ENCODE measurements at regions not wholly inside any gene's neighbourhood (a gene's known extent, or its start where the extent isn't known, plus 50 kb on each side); places are given as distances from the start of the nearest gene placed in this dataset.

GRCh38 chr14:40629144-40629543 is 977.5 kb upstream of the LRFN5 start:
- H3K27ac Mint-ChIP-seq: no peak overlapping the region
- no peak for DNase-seq
- no peak for ATAC-seq

GRCh38 chr14:40623643-40624042 is 983.0 kb upstream of the LRFN5 start:
- ATAC-seq: no peak
- Mint-ChIP-seq H3K27ac (no peak overlapping the region), H3K4me3 (no peak overlapping the region), H3K9me3 (peaks cover 0 to under 1% of the 10 kb centered on the region in 2 donors), H3K27me3 (no peaks in the 10 kb centered on the region), H3K4me1 (no peaks in the 10 kb centered on the region)
- DNase-seq: no peak

More at GRCh38 chr14:40629144-40629543, 977.5 kb upstream of the LRFN5 start:
- H3K4me1 Mint-ChIP-seq: no peaks in the 10 kb centered on the region
- H3K27me3 Mint-ChIP-seq: no peaks in the 10 kb centered on the region
- no peak overlapping the region for H3K4me3 Mint-ChIP-seq
- peaks cover 0 to 4% of the 10 kb centered on the region in 2 donors for H3K9me3 Mint-ChIP-seq

GRCh38 chr14:40618225-40618898 is 988.3 kb upstream of the LRFN5 start:
- H3K4me3 Mint-ChIP-seq: no peak overlapping the region
- H3K9me3 Mint-ChIP-seq: no peaks in the 10 kb centered on the region
- ATAC-seq: no peak
- no peaks in the 10 kb centered on the region for H3K27me3 Mint-ChIP-seq
- no peaks in the 10 kb centered on the region for H3K4me1 Mint-ChIP-seq
- no peak overlapping the region for H3K27ac Mint-ChIP-seq
- DNase-seq: no peak

- no peak overlapping the region for H3K27ac Mint-ChIP-seq
- no peak for DNase-seq
- no peak overlapping the region for H3K4me3 Mint-ChIP-seq
- no peaks in the 10 kb centered on the region for H3K4me1 Mint-ChIP-seq
- no peak for ATAC-seq
- no peaks in the 10 kb centered on the region for H3K9me3 Mint-ChIP-seq
- no peaks in the 10 kb centered on the region for H3K27me3 Mint-ChIP-seq
Measured at GRCh38 chr14:40616579-40616978, 990.1 kb upstream of the LRFN5 start.

- no peaks in the 10 kb centered on the region for H3K27me3 Mint-ChIP-seq
- no peaks in the 10 kb centered on the region for H3K9me3 Mint-ChIP-seq
- H3K27ac Mint-ChIP-seq: no peak overlapping the region
- H3K4me3 Mint-ChIP-seq: no peak overlapping the region
- DNase-seq (no peak), ATAC-seq (no peak)
- no peaks in the 10 kb centered on the region for H3K4me1 Mint-ChIP-seq
Measured at GRCh38 chr14:40601063-40601462, 1005.6 kb upstream of the LRFN5 start.

GRCh38 chr14:40599725-40600124 is 1007.0 kb upstream of the LRFN5 start:
- Mint-ChIP-seq H3K9me3 (no peaks in the 10 kb centered on the region), H3K4me1 (no peaks in the 10 kb centered on the region), H3K4me3 (no peak overlapping the region), H3K27me3 (no peaks in the 10 kb centered on the region), H3K27ac (no peak overlapping the region)
- no peak for DNase-seq
- no peak for ATAC-seq

GRCh38 chr14:40581264-40581663 is 1025.4 kb upstream of the LRFN5 start:
- DNase-seq (no peak), ATAC-seq (no peak)
- Mint-ChIP-seq H3K4me1 (no peaks in the 10 kb centered on the region), H3K27me3 (no peaks in the 10 kb centered on the region), H3K4me3 (no peak overlapping the region), H3K9me3 (no peaks in the 10 kb centered on the region), H3K27ac (no peak overlapping the region)

- peaks cover 0 to 5% of the 10 kb centered on the region in 2 donors for H3K9me3 Mint-ChIP-seq
- DNase-seq (no peak), ATAC-seq (no peak)
- H3K27me3 Mint-ChIP-seq: no peaks in the 10 kb centered on the region
- H3K4me3 Mint-ChIP-seq: no peak overlapping the region
- H3K4me1 Mint-ChIP-seq: no peaks in the 10 kb centered on the region
- no peak overlapping the region for H3K27ac Mint-ChIP-seq
Measured at GRCh38 chr14:40576880-40577478, 1029.7 kb upstream of the LRFN5 start.

GRCh38 chr14:40574780-40575179 is 1031.9 kb upstream of the LRFN5 start:
- Mint-ChIP-seq H3K4me3 (no peak overlapping the region), H3K9me3 (peaks cover 4 to 5% of the 10 kb centered on the region in 2 donors), H3K4me1 (no peaks in the 10 kb centered on the region)

GRCh38 chr14:40525314-40525713 is 1081.4 kb upstream of the LRFN5 start:
- Mint-ChIP-seq H3K4me1 (no peaks in the 10 kb centered on the region), H3K27me3 (no peaks in the 10 kb centered on the region), H3K27ac (no peak overlapping the region), H3K9me3 (peaks cover 0 to 8% of the 10 kb centered on the region in 2 donors), H3K4me3 (no peak overlapping the region)
- DNase-seq: no peak
- ATAC-seq: no peak

More at GRCh38 chr14:40574780-40575179, 1031.9 kb upstream of the LRFN5 start:
- Mint-ChIP-seq H3K27ac (no peak overlapping the region), H3K27me3 (no peaks in the 10 kb centered on the region)
- DNase-seq (no peak), ATAC-seq (no peak)

- Mint-ChIP-seq H3K27me3 (no peaks in the 10 kb centered on the region), H3K9me3 (peaks cover 0 to 8% of the 10 kb centered on the region in 2 donors), H3K4me3 (no peak overlapping the region), H3K4me1 (no peaks in the 10 kb centered on the region), H3K27ac (no peak overlapping the region)
- DNase-seq (no peak), ATAC-seq (no peak)
Measured at GRCh38 chr14:40523123-40523522, 1083.6 kb upstream of the LRFN5 start.

- no peak for ATAC-seq
- DNase-seq: no peak
- Mint-ChIP-seq H3K4me3 (no peak overlapping the region), H3K27ac (no peak overlapping the region), H3K9me3 (no peaks in the 10 kb centered on the region), H3K27me3 (no peaks in the 10 kb centered on the region), H3K4me1 (no peaks in the 10 kb centered on the region)
Measured at GRCh38 chr14:40494483-40494882, 1062.2 kb upstream of the FBXO33 start.

- no peak for ATAC-seq
- H3K4me1 Mint-ChIP-seq: no peaks in the 10 kb centered on the region
- H3K9me3 Mint-ChIP-seq: no peaks in the 10 kb centered on the region
- no peak overlapping the region for H3K27ac Mint-ChIP-seq
- no peak overlapping the region for H3K4me3 Mint-ChIP-seq
- no peak for DNase-seq
- no peaks in the 10 kb centered on the region for H3K27me3 Mint-ChIP-seq
Measured at GRCh38 chr14:40487824-40488223, 1055.6 kb upstream of the FBXO33 start.

- no peak for DNase-seq
- ATAC-seq: no peak
- Mint-ChIP-seq H3K4me1 (no peaks in the 10 kb centered on the region), H3K27ac (no peak overlapping the region), H3K4me3 (no peak overlapping the region), H3K9me3 (no peaks in the 10 kb centered on the region), H3K27me3 (no peaks in the 10 kb centered on the region)
Measured at GRCh38 chr14:40485688-40486087, 1053.5 kb upstream of the FBXO33 start.

GRCh38 chr14:40476005-40476404 is 1043.8 kb upstream of the FBXO33 start:
- no peaks in the 10 kb centered on the region for H3K4me1 Mint-ChIP-seq
- DNase-seq (no peak), ATAC-seq (no peak)
- no peak overlapping the region for H3K27ac Mint-ChIP-seq
- no peak overlapping the region for H3K4me3 Mint-ChIP-seq
- H3K27me3 Mint-ChIP-seq: no peaks in the 10 kb centered on the region
- H3K9me3 Mint-ChIP-seq: peaks cover 18 to 45% of the 10 kb centered on the region in 2 donors

- H3K4me1 Mint-ChIP-seq: no peaks in the 10 kb centered on the region
- no peak for DNase-seq
Measured at GRCh38 chr14:40467969-40468368, 1035.7 kb upstream of the FBXO33 start.

GRCh38 chr14:40464531-40464930 is 1032.3 kb upstream of the FBXO33 start:
- no peaks in the 10 kb centered on the region for H3K4me1 Mint-ChIP-seq
- peaks cover 4 to 16% of the 10 kb centered on the region in 2 donors for H3K9me3 Mint-ChIP-seq
- no peak overlapping the region for H3K27ac Mint-ChIP-seq
- H3K4me3 Mint-ChIP-seq: no peak overlapping the region
- DNase-seq (no peak), ATAC-seq (no peak)
- H3K27me3 Mint-ChIP-seq: no peaks in the 10 kb centered on the region

More at GRCh38 chr14:40467969-40468368, 1035.7 kb upstream of the FBXO33 start:
- Mint-ChIP-seq H3K4me3 (no peak overlapping the region), H3K9me3 (peaks cover 4 to 34% of the 10 kb centered on the region in 2 donors), H3K27me3 (no peaks in the 10 kb centered on the region), H3K27ac (no peak overlapping the region)
- no peak for ATAC-seq

All from stimulated activated naive CD8-positive, alpha-beta T cell treated with anti-CD3 and anti-CD28 coated beads, Interleukin-15, amount 100 ng/mL, for 72 hours (primary cell).